Heart left ventricle (tissue), 16 donors: ENCODE measurements at regions not wholly inside any gene's neighbourhood (a gene's known extent, or its start where the extent isn't known, plus 50 kb on each side); places are given as distances from the start of the nearest gene placed in this dataset.

Experiments used
- ATAC-seq, 4 donors: fragments of 200-7000 bp; cut with Tn5 transposase; one replicate each; pipeline ENCODE4 v1.9.1; 2020 to 2022; ENCODE audit warnings: moderate library complexity in 4 of 4, mild to moderate bottlenecking in 3 of 4, moderate number of reproducible peaks in 1 of 4
- DNase-seq, 5 donors: peaks; one replicate each; pipeline ENCODE4 v3.0.0-alpha.2; 2020
- H3K27ac ChIP-seq, 12 donors: fragments of 200-600 bp; sonication (generic) in 4 of 12; one replicate each; pipeline versions ENCODE4 v1.5.0 to v1.8.0; 2016 to 2022; ENCODE audit warnings: mild to moderate bottlenecking in 2 of 12
- H3K27me3 ChIP-seq, 9 donors: fragments of 200-600 bp; sonication (generic) in 2 of 9; one replicate each; pipeline versions ENCODE4 v1.5.1 to v1.8.0; 2016 to 2022; ENCODE audit warnings: mild to moderate bottlenecking in 3 of 9
- H3K36me3 ChIP-seq, 9 donors: fragments of 200-600 bp; sonication (generic) in 2 of 9; one replicate each; pipeline versions ENCODE4 v1.5.0 to v1.8.0; 2018 to 2022; ENCODE audit warnings: mild to moderate bottlenecking in 2 of 9
- H3K4me1 ChIP-seq, 12 donors: fragments of 200-600 bp; sonication (generic) in 4 of 12; one replicate each; pipeline versions ENCODE4 v1.5.0 to v1.8.0; 2016 to 2022; ENCODE audit warnings: mild to moderate bottlenecking in 3 of 12
- H3K4me3 ChIP-seq, 12 donors: fragments of 200-600 bp; sonication (generic) in 4 of 12; one replicate each; pipeline versions ENCODE4 v1.5.0 to v1.8.0; 2017 to 2022; ENCODE audit warnings: mild to moderate bottlenecking in 9 of 12, moderate library complexity in 4 of 12
- H3K9me3 ChIP-seq, 12 donors: fragments of 200-600 bp; sonication (generic) in 4 of 12; one replicate each; pipeline versions ENCODE4 v1.5.0 to v1.8.0; 2016 to 2022; ENCODE audit warnings: mild to moderate bottlenecking in 1 of 12
- POLR2A ChIP-seq, 2 donors: fragments of 450-650 bp; IDR thresholded peaks; one replicate each; pipeline ENCODE4 v1.6.1; 2017; ENCODE audit warnings: antibody characterized with exemption in 2 of 2, mild to moderate bottlenecking in 2 of 2, moderate library complexity in 2 of 2
- WGBS, 4 donors: extraction: QIAGEN DNeasy Blood & Tissue Kit in 2 of 4; methylation state at CpG; one replicate each; pipeline versions ENCODE4 v1.1.5 to v1.1.7; 2013 to 2018; 5-methylcytosine and 5-hydroxymethylcytosine counted together
- intact Hi-C, 10 donors: fragments of 100-400 bp; cut with DNase I; formaldehyde crosslinking; loops; one replicate each; pipeline versions ENCODE4 v1.11.1 to v1.14.2; 2022
- TF ChIP-seq, protein P1 (sequence below), 12 donors: fragments of 200-600 bp; sonication (generic) in 4 of 12; IDR thresholded peaks; one replicate each; pipeline versions ENCODE4 v1.5.0 to v1.8.0; 2018 to 2022; ENCODE audit warnings: antibody characterized with exemption in 12 of 12, mild to moderate bottlenecking in 5 of 12
- donor health status: ischemic (EF 13 %, LVEDD 7.1; RV severe dilation, severe dysfunction).
- donor health status: healthy with polysubstance abuse.
- donor health status: DM: no; HTN: yes; CAD: no.
- donor health status: DM: no; HTN: no; CAD: no.
- donor health status: ischemic (EF 25% LVEDD 6.9; RV normal size, moderate dysfunction).
- donor health status: ischemic (EF 25% LVEDD 5.7; RV mildly dilated, moderate dysfunction).
- donor health status: healthy.
- donor health status: DM: yes; HTN: yes; CAD: no.
- donor health status: ischemic (EF 35%, LVEDD 5.7; RV mildly dilated, moderate dysfunction).
- donor health status: nonischemic (EF 11% LVEDD 7.7; RV severe dilation, severe dysfunction).
- donor health status: DM: yes; HTN: yes; CAD: no.
- donor health status: PGD.
- donor health status: ischemic (EF 29% LVEDD 5.4; RV normal size, mild dysfunction).
- donor health status: nonischemic (EF 23%, LVEDD 6.1; RV moderate dilation, normal function).

DNA sequence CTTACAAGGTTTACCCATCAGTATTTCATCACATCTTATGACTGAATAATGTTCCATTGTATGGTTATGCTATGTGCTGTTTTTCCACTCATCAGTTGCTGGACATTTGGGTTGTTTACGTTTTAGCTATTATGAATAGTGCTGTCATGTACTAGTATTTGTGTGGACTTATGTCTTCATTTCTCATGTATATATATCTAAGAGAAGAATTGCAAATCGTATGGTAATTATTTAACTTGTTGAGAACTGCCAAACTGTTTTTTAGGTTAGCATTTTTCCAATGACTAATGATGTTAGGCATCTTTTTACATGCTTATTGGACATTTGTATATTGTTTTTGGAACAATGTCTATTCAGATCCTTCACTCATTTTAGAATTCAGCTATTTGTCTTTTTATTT is 368.3 kb downstream of the LMO7 start:
- no peak for ATAC-seq
- H3K4me1 ChIP-seq = peaks cover 0 to 20% (median 4%) of the 10 kb centered on the region in 12 donors
- no peak overlapping the region for H3K4me3 ChIP-seq
- TF ChIP-seq, protein P1, sequence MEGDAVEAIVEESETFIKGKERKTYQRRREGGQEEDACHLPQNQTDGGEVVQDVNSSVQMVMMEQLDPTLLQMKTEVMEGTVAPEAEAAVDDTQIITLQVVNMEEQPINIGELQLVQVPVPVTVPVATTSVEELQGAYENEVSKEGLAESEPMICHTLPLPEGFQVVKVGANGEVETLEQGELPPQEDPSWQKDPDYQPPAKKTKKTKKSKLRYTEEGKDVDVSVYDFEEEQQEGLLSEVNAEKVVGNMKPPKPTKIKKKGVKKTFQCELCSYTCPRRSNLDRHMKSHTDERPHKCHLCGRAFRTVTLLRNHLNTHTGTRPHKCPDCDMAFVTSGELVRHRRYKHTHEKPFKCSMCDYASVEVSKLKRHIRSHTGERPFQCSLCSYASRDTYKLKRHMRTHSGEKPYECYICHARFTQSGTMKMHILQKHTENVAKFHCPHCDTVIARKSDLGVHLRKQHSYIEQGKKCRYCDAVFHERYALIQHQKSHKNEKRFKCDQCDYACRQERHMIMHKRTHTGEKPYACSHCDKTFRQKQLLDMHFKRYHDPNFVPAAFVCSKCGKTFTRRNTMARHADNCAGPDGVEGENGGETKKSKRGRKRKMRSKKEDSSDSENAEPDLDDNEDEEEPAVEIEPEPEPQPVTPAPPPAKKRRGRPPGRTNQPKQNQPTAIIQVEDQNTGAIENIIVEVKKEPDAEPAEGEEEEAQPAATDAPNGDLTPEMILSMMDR (IDR thresholded peaks at IDR 0.05) = no peak
- no peak for TF ChIP-seq POLR2A (IDR thresholded peaks at IDR 0.05)
- WGBS, 4 donors = 77 to 91% (median 84%) methylated on average over 2 of the region's 2 CpGs
- H3K36me3 ChIP-seq = no peaks in the 10 kb centered on the region
- no peaks in the 10 kb centered on the region for H3K9me3 ChIP-seq
- no peak for DNase-seq
- no peak overlapping the region for H3K27ac ChIP-seq
- no peaks in the 10 kb centered on the region for H3K27me3 ChIP-seq
- intact Hi-C loops = loop anchor here in 1 of 10 donors (10.0 kb wide), 1 partner anchor 100 kb away; no protein-coding TSS in a partner anchor

- Histone ChIP-seq H3K36me3 (no peaks in the 10 kb centered on the region), H3K27me3 (no peaks in the 10 kb centered on the region), H3K9me3 (no peaks in the 10 kb centered on the region), H3K4me3 (no peak overlapping the region), H3K27ac (no peak overlapping the region), H3K4me1 (peaks cover 0 to 8% (median 0%) of the 10 kb centered on the region in 12 donors)
- TF ChIP-seq, protein P1 (IDR thresholded peaks at IDR 0.05) = no peak
- ATAC-seq = no peak
- no peak for DNase-seq
- 8 to 22% (median 12%) methylated on average over 1 of the region's 1 CpG for WGBS, 4 donors
- intact Hi-C loops = loop anchor here in 1 of 10 donors (10.0 kb wide), 1 partner anchor 95 kb away; no protein-coding TSS in a partner anchor
Measured at GRCh38 chr13:76000131-76000530, 364.0 kb downstream of the LMO7 start.

- intact Hi-C loops = no loop called here
- Histone ChIP-seq H3K9me3 (no peaks in the 10 kb centered on the region), H3K4me1 (peaks cover 0 to 7% (median 0%) of the 10 kb centered on the region in 12 donors), H3K27me3 (no peaks in the 10 kb centered on the region), H3K27ac (no peak overlapping the region), H3K36me3 (no peaks in the 10 kb centered on the region), H3K4me3 (no peak overlapping the region)
- TF ChIP-seq, protein P1 (IDR thresholded peaks at IDR 0.05) = no peak
- no peak for TF ChIP-seq POLR2A (IDR thresholded peaks at IDR 0.05)
- DNase-seq (no peak), ATAC-seq (no peak)
- 85 to 96% (median 89%) methylated on average over 2 of the region's 2 CpGs for WGBS, 4 donors
Measured at GRCh38 chr13:75996582-75996981, 360.5 kb downstream of the LMO7 start.

DNA sequence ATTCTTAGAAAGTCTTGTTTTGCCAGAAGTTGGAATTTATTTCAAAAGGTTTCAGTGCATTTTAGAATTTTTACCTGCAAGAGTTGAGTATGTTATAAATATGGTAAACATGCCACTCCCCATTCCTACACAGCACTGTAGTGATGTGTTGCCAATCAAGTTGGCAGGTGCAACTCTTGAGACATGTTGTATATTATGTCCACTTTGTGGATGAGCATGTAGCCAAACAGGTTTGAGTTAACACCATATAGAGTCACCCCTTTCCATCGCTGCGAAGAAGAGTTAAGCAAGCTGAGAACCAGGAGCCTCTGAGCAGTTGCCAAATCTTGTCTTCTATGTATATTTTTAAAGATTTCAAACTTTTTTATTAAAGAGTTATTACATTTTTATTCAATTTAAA is 359.8 kb downstream of the LMO7 start:
- TF ChIP-seq POLR2A (IDR thresholded peaks at IDR 0.05) = no peak
- TF ChIP-seq, protein P1 (IDR thresholded peaks at IDR 0.05) = no peak
- ATAC-seq (no peak), DNase-seq (no peak)
- Histone ChIP-seq H3K9me3 (no peaks in the 10 kb centered on the region), H3K4me3 (no peak overlapping the region), H3K4me1 (peaks cover 0 to 7% (median 0%) of the 10 kb centered on the region in 12 donors), H3K27ac (no peak overlapping the region), H3K27me3 (no peaks in the 10 kb centered on the region), H3K36me3 (no peaks in the 10 kb centered on the region)
- intact Hi-C loops = no loop called here
- WGBS, 4 donors = 85 to 98% (median 95%) methylated on average over 2 of the region's 2 CpGs
